H1 (cell line): ENCODE measurements at regions not wholly inside any gene's neighbourhood (a gene's known extent, or its start where the extent isn't known, plus 50 kb on each side); places are given as distances from the start of the nearest gene placed in this dataset.

Experiments used
- CTCF ChIA-PET: fragments of 300-600 bp; sonication (Branson Sonifier 250); formaldehyde crosslinking; loops from one replicate; lab custom pipeline; 2021; ENCODE audit not compliant: partially characterized antibody; lab: Charles Lee
- POLR2A ChIA-PET: fragments of 300-600 bp; sonication (Branson Sonifier 250); formaldehyde crosslinking; loops from one replicate; lab custom pipeline; 2021; ENCODE audit warnings: inconsistent platforms; ENCODE audit not compliant: partially characterized antibody; lab: Charles Lee
- DNase-seq, 2 experiments: peaks; one replicate each; pipeline versions ENCODE4 v3.0.0 to v3.0.0-alpha.2; 2010 to 2022; ENCODE audit warnings: low spot score in 2 of 2, low read depth in 1 of 2, mixed read lengths in 1 of 2
- FAIRE-seq: peaks from 2 replicates; lab custom pipeline; 2011; peaks lifted over from hg19 to GRCh38; lab: Jason Lieb, UNC
- H2AFZ ChIP-seq: 2 replicates; pipeline ENCODE4 v1.8.1; 2012; ENCODE audit warnings: low read length, inconsistent platforms
- H2AK5ac ChIP-seq: 2 replicates; pipeline ENCODE4 v1.6.1; 2013; ENCODE audit warnings: low read depth, low read length
- H2BK120ac ChIP-seq: replicated peaks from 2 replicates; pipeline ENCODE3; 2013; ENCODE audit warnings: low read depth, low read length, inconsistent platforms
- H2BK12ac ChIP-seq: 2 replicates; pipeline ENCODE4 v1.6.1; 2013; ENCODE audit warnings: low read depth, low read length
- H2BK15ac ChIP-seq: 2 replicates; pipeline ENCODE4 v1.6.1; 2013; ENCODE audit warnings: low read length
- H2BK20ac ChIP-seq: 2 replicates; pipeline ENCODE4 v1.6.1; 2013; ENCODE audit warnings: low read length
- H2BK5ac ChIP-seq: 2 replicates; pipeline ENCODE4 v1.6.1; 2013; ENCODE audit warnings: low read depth, low read length
- H3K14ac ChIP-seq: 2 replicates; pipeline ENCODE4 v1.6.1; 2013; ENCODE audit warnings: inconsistent platforms; ENCODE audit not compliant: insufficient read length
- H3K18ac ChIP-seq: 2 replicates; pipeline ENCODE4 v1.6.1; 2013; ENCODE audit warnings: low read length; ENCODE audit errors: extremely low read depth
- H3K23ac ChIP-seq: 2 replicates; pipeline ENCODE4 v1.6.1; 2013; ENCODE audit warnings: inconsistent platforms; ENCODE audit not compliant: insufficient read length
- H3K23me2 ChIP-seq: 2 replicates; pipeline ENCODE4 v1.6.1; 2013; ENCODE audit warnings: low read depth, low read length
- H3K27ac ChIP-seq: 2 replicates; pipeline ENCODE4 v1.6.1; 2011; ENCODE audit warnings: low read depth, low read length, inconsistent platforms
- H3K27me3 ChIP-seq, 4 experiments: replicated peaks in 1 of 4; 1 replicate in 1 of 4; 2 replicates in 3 of 4; pipeline versions ENCODE4 v1.6.1 to v1.8.1; 2011 to 2013; ENCODE audit warnings: low read length in 3 of 4, mild to moderate bottlenecking in 3 of 4, inconsistent platforms in 2 of 4, mixed read lengths in 2 of 4, moderate library complexity in 1 of 4; ENCODE audit not compliant: control insufficient read depth in 3 of 4, insufficient read depth in 3 of 4; ENCODE audit errors: extremely low read depth in 1 of 4
- H3K36me3 ChIP-seq, 4 experiments: 2 replicates each; pipeline versions ENCODE4 v1.6.1 to v1.8.1; 2011 to 2013; ENCODE audit warnings: mild to moderate bottlenecking in 4 of 4, low read length in 3 of 4, moderate library complexity in 2 of 4, control low read depth in 1 of 4, inconsistent platforms in 1 of 4; ENCODE audit not compliant: insufficient read depth in 4 of 4, control insufficient read depth in 2 of 4
- H3K4ac ChIP-seq: replicated peaks from 2 replicates; pipeline ENCODE3; 2013; ENCODE audit warnings: low read length, low read depth, mixed read lengths, inconsistent platforms; ENCODE audit not compliant: insufficient read length
- H3K4me1 ChIP-seq, 4 experiments: replicated peaks in 1 of 4; 1 replicate in 1 of 4; 2 replicates in 3 of 4; pipeline versions ENCODE4 v1.6.1 to v1.8.1; 2011 to 2013; ENCODE audit warnings: low read length in 3 of 4, inconsistent platforms in 2 of 4, mixed read lengths in 1 of 4; ENCODE audit not compliant: insufficient read depth in 4 of 4, control insufficient read depth in 3 of 4
- H3K4me2 ChIP-seq, 2 experiments: 2 replicates each; pipeline versions ENCODE4 v1.6.1 to v1.8.1; 2011 to 2013; ENCODE audit warnings: low read depth in 2 of 2, low read length in 2 of 2, control low read depth in 1 of 2, inconsistent platforms in 1 of 2, mild to moderate bottlenecking in 1 of 2; ENCODE audit not compliant: insufficient read depth in 1 of 2
- H3K4me3 ChIP-seq, 4 experiments: fragments of 200-600, 300-600 bp in 1 of 4; sonication (generic), shearing (Covaris generic), sonication (Bioruptor Twin) in 1 of 4; 2 replicates each; pipeline versions ENCODE4 v1.5.1 to v1.8.1; 2011 to 2016; ENCODE audit warnings: low read length in 4 of 4, low read depth in 3 of 4, control low read depth in 2 of 4, inconsistent platforms in 2 of 4, mild to moderate bottlenecking in 2 of 4, mixed read lengths in 1 of 4, moderate library complexity in 1 of 4; ENCODE audit not compliant: insufficient read depth in 2 of 4; ENCODE audit errors: extremely low read depth in 1 of 4
- H3K56ac ChIP-seq: replicated peaks from 2 replicates; pipeline ENCODE3; 2013; ENCODE audit warnings: low read depth, mild to moderate bottlenecking, mixed read lengths, low read length, inconsistent platforms; ENCODE audit not compliant: insufficient read length
- H3K79me1 ChIP-seq: 2 replicates; pipeline ENCODE4 v1.6.1; 2013; ENCODE audit warnings: low read depth, low read length, control low read depth
- H3K79me2 ChIP-seq, 2 experiments: 2 replicates each; pipeline versions ENCODE4 v1.6.1 to v1.8.1; 2012 to 2013; ENCODE audit warnings: low read length in 2 of 2, mild to moderate bottlenecking in 2 of 2, inconsistent platforms in 1 of 2; ENCODE audit not compliant: insufficient read depth in 2 of 2, control insufficient read depth in 1 of 2
- H3K9ac ChIP-seq, 4 experiments: replicated peaks in 1 of 4; 1 replicate in 1 of 4; 2 replicates in 3 of 4; pipeline versions ENCODE4 v1.6.1 to v1.8.1; 2011 to 2013; ENCODE audit warnings: low read depth in 3 of 4, low read length in 3 of 4, control low read depth in 2 of 4, mild to moderate bottlenecking in 2 of 4, moderate library complexity in 2 of 4, inconsistent platforms in 1 of 4; ENCODE audit errors: extremely low read depth in 1 of 4
- H3K9me3 ChIP-seq, 2 experiments: 2 replicates each; pipeline versions ENCODE4 v1.6.1 to v1.8.1; 2012 to 2013; ENCODE audit warnings: mild to moderate bottlenecking in 2 of 2, moderate library complexity in 2 of 2, control low read depth in 1 of 2, inconsistent platforms in 1 of 2, low read depth in 1 of 2, low read length in 1 of 2, mixed read lengths in 1 of 2; ENCODE audit not compliant: insufficient read depth in 2 of 2
- H4K20me1 ChIP-seq, 2 experiments: replicated peaks in 1 of 2; 2 replicates each; pipeline versions ENCODE3 to v1.8.1; 2011 to 2013; ENCODE audit warnings: inconsistent platforms in 2 of 2, low read length in 2 of 2, mild to moderate bottlenecking in 1 of 2; ENCODE audit not compliant: insufficient read depth in 2 of 2, control insufficient read depth in 1 of 2
- H4K5ac ChIP-seq: 2 replicates; pipeline ENCODE4 v1.6.1; 2013; ENCODE audit warnings: low read length, low read depth, mixed read lengths, inconsistent platforms; ENCODE audit not compliant: insufficient read length
- H4K8ac ChIP-seq: 2 replicates; pipeline ENCODE4 v1.8.0; 2013; ENCODE audit warnings: mild to moderate bottlenecking, moderate library complexity, low read length, inconsistent platforms; ENCODE audit not compliant: insufficient read depth; ENCODE audit errors: extremely low read depth
- H4K91ac ChIP-seq: replicated peaks from 2 replicates; pipeline ENCODE3; 2013; ENCODE audit warnings: low read length, mixed read lengths, inconsistent platforms; ENCODE audit not compliant: insufficient read length
- CHD1 ChIP-seq: IDR thresholded peaks from 2 replicates; pipeline ENCODE4 v1.6.1; 2012; ENCODE audit warnings: low read depth, low read length, improper control_type of control experiment
- KDM4A ChIP-seq: IDR thresholded peaks from one replicate; pipeline ENCODE4 v1.7.1; 2012; ENCODE audit warnings: low read depth, mild to moderate bottlenecking, moderate library complexity, low read length, inconsistent platforms; ENCODE audit not compliant: severe bottlenecking
- PHF8 ChIP-seq: fragments of 200-600 bp; sonication (generic); conservative IDR thresholded peaks from 2 replicates; pipeline ENCODE4 v1.7.1; 2012; ENCODE audit warnings: low read depth, mild to moderate bottlenecking, inconsistent platforms, low read length, moderate library complexity
- RAD21 ChIP-seq, 2 experiments: IDR thresholded peaks in 1 of 2; conservative IDR thresholded peaks in 1 of 2; 2 replicates each; pipeline ENCODE4 v1.6.1; 2011; ENCODE audit warnings: low read depth in 2 of 2, low read length in 2 of 2, improper control_type of control experiment in 1 of 2, inconsistent platforms in 1 of 2, mild to moderate bottlenecking in 1 of 2, moderate library complexity in 1 of 2
- RBBP5 ChIP-seq: IDR thresholded peaks from 2 replicates; pipeline ENCODE4 v1.7.1; 2012; ENCODE audit warnings: low read depth, mild to moderate bottlenecking, inconsistent platforms, low read length, moderate library complexity, borderline replicate concordance
- SP1 ChIP-seq: IDR thresholded peaks from 2 replicates; pipeline ENCODE4 v1.6.1; 2011; ENCODE audit warnings: low read depth, low read length
- SP4 ChIP-seq: IDR thresholded peaks from 2 replicates; pipeline ENCODE4 v1.6.1; 2012; ENCODE audit warnings: low read length, inconsistent platforms
- WGBS, 2 experiments: shearing (Covaris generic) in 1 of 2; methylation state at CpG; one replicate each; pipeline versions ENCODE4 v1.1.6 to v1.1.7; 2013 to 2015; ENCODE audit warnings: low lambda C conversion rate in 2 of 2, mixed read lengths in 2 of 2, inconsistent platforms in 1 of 2, low coverage in 1 of 2, missing lambda C conversion rate in 1 of 2; ENCODE audit not compliant: insufficient replicate concordance in 2 of 2, insufficient coverage in 1 of 2, insufficient read length in 1 of 2; ENCODE audit errors: extremely low coverage in 1 of 2, missing lambda C conversion rate in 1 of 2; 5-methylcytosine and 5-hydroxymethylcytosine counted together
- TF ChIP-seq, protein P1 (sequence below), 3 experiments: IDR thresholded peaks; 1 replicate in 2 of 3; 2 replicates in 1 of 3; pipeline versions ENCODE4 v1.5.1 to v1.6.1; 2011; ENCODE audit warnings: low read length in 3 of 3, mild to moderate bottlenecking in 3 of 3, inconsistent platforms in 2 of 3, low read depth in 1 of 3, moderate library complexity in 1 of 3; ENCODE audit not compliant: insufficient read depth in 1 of 3; ENCODE audit errors: control extremely low read depth in 1 of 3

DNA sequence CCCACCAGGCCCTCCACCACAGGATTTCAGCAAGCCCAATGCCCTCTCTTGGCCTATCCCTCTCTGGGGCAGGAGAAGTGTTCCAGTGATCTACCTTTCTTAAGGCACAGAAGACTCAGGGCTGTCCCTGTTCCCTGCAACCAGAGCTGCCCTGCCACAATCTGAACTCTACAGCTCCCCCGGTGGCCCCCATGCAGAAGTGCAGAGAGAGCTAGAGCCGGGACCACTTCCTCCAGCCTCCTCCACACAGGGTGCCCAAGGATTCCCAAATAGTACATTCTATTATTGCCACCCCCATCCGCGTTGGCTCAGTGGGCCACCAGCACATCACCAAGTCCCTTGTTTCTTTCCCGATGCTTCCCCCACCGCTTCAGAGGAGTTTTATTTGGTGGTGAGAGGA is 114.8 kb upstream of the PTPRM start:
- Histone ChIP-seq H3K18ac (no peak overlapping the region), H3K23me2 (no peaks in the 10 kb centered on the region), H3K4me1 (no peaks in the 10 kb centered on the region; a peak in 1 of 7 replicates), H3K79me1 (no peaks in the 10 kb centered on the region), H2BK5ac (no peak overlapping the region), H3K23ac (no peak overlapping the region), H2BK20ac (no peak overlapping the region), H3K9ac (no peak overlapping the region), H3K4me2 (no peak overlapping the region), H3K14ac (no peak overlapping the region), H3K9me3 (no peaks in the 10 kb centered on the region), H3K4ac (no peak overlapping the region), H3K79me2 (no peaks in the 10 kb centered on the region), H4K5ac (no peak overlapping the region), H2BK15ac (no peak overlapping the region), H3K4me3 (no peak overlapping the region), H2AFZ (0 out of 2 replicates have a peak overlapping the region, but pooled peaks have one; percentile 47), H2AK5ac (no peak overlapping the region), H3K36me3 (no peaks in the 10 kb centered on the region), H4K20me1 (no peaks in the 10 kb centered on the region), H2BK120ac (no peak overlapping the region), H4K8ac (no peak overlapping the region), H3K27me3 (no peaks in the 10 kb centered on the region), H3K56ac (no peak overlapping the region), H4K91ac (no peak overlapping the region), H2BK12ac (no peak overlapping the region), H3K27ac (no peak overlapping the region)
- ChIA-PET CTCF (interaction anchor here (0.6 to 4.1 kb wide), 26 partner anchors 8 to 528 kb away, joined by 3 to 19 read pairs (median 4); no protein-coding TSS in a partner anchor), POLR2A (interaction anchor here (1.2 kb wide), 1 partner anchor 28 kb away, joined by 3 read pairs; no protein-coding TSS in a partner anchor)
- TF ChIP-seq, protein P1, sequence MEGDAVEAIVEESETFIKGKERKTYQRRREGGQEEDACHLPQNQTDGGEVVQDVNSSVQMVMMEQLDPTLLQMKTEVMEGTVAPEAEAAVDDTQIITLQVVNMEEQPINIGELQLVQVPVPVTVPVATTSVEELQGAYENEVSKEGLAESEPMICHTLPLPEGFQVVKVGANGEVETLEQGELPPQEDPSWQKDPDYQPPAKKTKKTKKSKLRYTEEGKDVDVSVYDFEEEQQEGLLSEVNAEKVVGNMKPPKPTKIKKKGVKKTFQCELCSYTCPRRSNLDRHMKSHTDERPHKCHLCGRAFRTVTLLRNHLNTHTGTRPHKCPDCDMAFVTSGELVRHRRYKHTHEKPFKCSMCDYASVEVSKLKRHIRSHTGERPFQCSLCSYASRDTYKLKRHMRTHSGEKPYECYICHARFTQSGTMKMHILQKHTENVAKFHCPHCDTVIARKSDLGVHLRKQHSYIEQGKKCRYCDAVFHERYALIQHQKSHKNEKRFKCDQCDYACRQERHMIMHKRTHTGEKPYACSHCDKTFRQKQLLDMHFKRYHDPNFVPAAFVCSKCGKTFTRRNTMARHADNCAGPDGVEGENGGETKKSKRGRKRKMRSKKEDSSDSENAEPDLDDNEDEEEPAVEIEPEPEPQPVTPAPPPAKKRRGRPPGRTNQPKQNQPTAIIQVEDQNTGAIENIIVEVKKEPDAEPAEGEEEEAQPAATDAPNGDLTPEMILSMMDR (IDR thresholded peaks at IDR 0.05; ENCODE audit: control extremely low read depth in 1 of 3, insufficient read depth in 1 of 3, low read depth in 1 of 3, low read length in 3 of 3) = peak; percentile 61 to 82 (median 82)
- TF ChIP-seq KDM4A (no peak), PHF8 (no peak), RBBP5 (no peak), SP4 (no peak), CHD1 (no peak), RAD21 (IDR thresholded peaks at IDR 0.05 in 1 of 2, conservative IDR thresholded peaks at IDR 0.05 in 1 of 2; ENCODE audit: low read depth in 2 of 2, low read length in 2 of 2) (peak; percentile 63 to 69), SP1 (no peak)
- FAIRE-seq (peak; percentile 68), DNase-seq (peak; percentile 38 to 71)
- 29% methylated on average over 6 of the region's 6 CpGs; no CpG with 5 or more reads in 1 of the 2 experiments for WGBS, 2 experiments
